H9 (cell line): ENCODE measurements at regions not wholly inside any gene's neighbourhood (a gene's known extent, or its start where the extent isn't known, plus 50 kb on each side); places are given as distances from the start of the nearest gene placed in this dataset.

Experiments used
- DNase-seq: peaks from one replicate; pipeline ENCODE4 v3.0.0-alpha.2; 2017
- H2AFZ ChIP-seq: one replicate; pipeline ENCODE4 v1.6.1; 2013; ENCODE audit warnings: mild to moderate bottlenecking, low read length, control low read depth, moderate library complexity
- H2AK5ac ChIP-seq: 2 replicates; pipeline ENCODE4 v1.6.1; 2013; ENCODE audit warnings: low read length, control low read depth, mixed read lengths; ENCODE audit not compliant: insufficient read length
- H2BK120ac ChIP-seq: one replicate; pipeline ENCODE4 v1.6.1; 2013; ENCODE audit warnings: low read depth, mild to moderate bottlenecking, low read length, control low read depth, inconsistent platforms; ENCODE audit not compliant: poor library complexity, severe bottlenecking
- H2BK12ac ChIP-seq: 2 replicates; pipeline ENCODE4 v1.6.1; 2013; ENCODE audit warnings: low read length, control low read depth, mixed read lengths, low read depth; ENCODE audit not compliant: insufficient read length
- H2BK15ac ChIP-seq: 2 replicates; pipeline ENCODE4 v1.6.1; 2013; ENCODE audit warnings: low read depth, low read length, control low read depth
- H2BK20ac ChIP-seq: one replicate; pipeline ENCODE4 v1.6.1; 2013; ENCODE audit warnings: low read depth, mild to moderate bottlenecking, low read length, control low read depth, inconsistent platforms; ENCODE audit not compliant: poor library complexity, severe bottlenecking
- H2BK5ac ChIP-seq: 2 replicates; pipeline ENCODE4 v1.6.1; 2013; ENCODE audit warnings: low read length, control low read depth, mixed read lengths; ENCODE audit not compliant: insufficient read length
- H3K14ac ChIP-seq: 2 replicates; pipeline ENCODE4 v1.6.1; 2013; ENCODE audit warnings: low read length, control low read depth; ENCODE audit not compliant: insufficient read depth
- H3K18ac ChIP-seq: 2 replicates; pipeline ENCODE4 v1.6.1; 2013; ENCODE audit warnings: low read depth, mild to moderate bottlenecking, mixed read lengths, low read length, control low read depth; ENCODE audit not compliant: insufficient read length
- H3K23ac ChIP-seq: 2 replicates; pipeline ENCODE4 v1.6.1; 2013; ENCODE audit warnings: low read length, control low read depth, mixed read lengths, low read depth; ENCODE audit not compliant: insufficient read length
- H3K23me2 ChIP-seq: 2 replicates; pipeline ENCODE4 v1.6.1; 2013; ENCODE audit warnings: low read depth, mild to moderate bottlenecking, mixed read lengths, low read length, control low read depth; ENCODE audit not compliant: insufficient read length, poor library complexity, severe bottlenecking
- H3K27ac ChIP-seq: 2 replicates; pipeline ENCODE4 v1.5.1; 2013; ENCODE audit warnings: low read length, control low read depth, mixed read lengths, low read depth; ENCODE audit not compliant: insufficient read length
- H3K27me3 ChIP-seq: 2 replicates; pipeline ENCODE4 v1.6.1; 2013; ENCODE audit warnings: low read length, control low read depth, inconsistent platforms; ENCODE audit not compliant: insufficient read depth
- H3K4ac ChIP-seq: 2 replicates; pipeline ENCODE4 v1.6.1; 2013; ENCODE audit warnings: low read depth, mild to moderate bottlenecking, control low read depth, inconsistent platforms, low read length, moderate library complexity
- H3K4me1 ChIP-seq: 2 replicates; pipeline ENCODE4 v1.6.1; 2013; ENCODE audit warnings: low read length, control low read depth, inconsistent platforms; ENCODE audit not compliant: insufficient read depth
- H3K4me2 ChIP-seq: 2 replicates; pipeline ENCODE4 v1.6.1; 2013; ENCODE audit warnings: low read length, control low read depth, mixed read lengths; ENCODE audit not compliant: insufficient read length, insufficient read depth
- H3K56ac ChIP-seq: 2 replicates; pipeline ENCODE4 v1.6.1; 2013; ENCODE audit warnings: low read depth, mild to moderate bottlenecking, mixed read lengths, low read length, control low read depth; ENCODE audit not compliant: insufficient read length
- H3K79me1 ChIP-seq: 2 replicates; pipeline ENCODE4 v1.6.1; 2013; ENCODE audit warnings: low read depth, mild to moderate bottlenecking, moderate library complexity, low read length, control low read depth, inconsistent platforms; ENCODE audit not compliant: insufficient read depth, poor library complexity, severe bottlenecking
- H3K79me2 ChIP-seq: 2 replicates; pipeline ENCODE4 v1.6.1; 2013; ENCODE audit warnings: low read length, control low read depth, inconsistent platforms; ENCODE audit not compliant: insufficient read depth
- H3K9ac ChIP-seq: 2 replicates; pipeline ENCODE4 v1.6.1; 2013; ENCODE audit warnings: low read length, control low read depth, mixed read lengths; ENCODE audit not compliant: insufficient read length; ENCODE audit errors: extremely low read depth
- H3K9me3 ChIP-seq: one replicate; pipeline ENCODE4 v1.6.1; 2013; ENCODE audit warnings: low read depth, low read length, inconsistent platforms; ENCODE audit not compliant: control insufficient read depth
- H3T11ph ChIP-seq: one replicate; pipeline ENCODE4 v1.6.1; 2013; ENCODE audit warnings: mild to moderate bottlenecking, low read length, control low read depth, inconsistent platforms
- H4K20me1 ChIP-seq: one replicate; pipeline ENCODE4 v1.6.1; 2013; ENCODE audit not compliant: control insufficient read depth, insufficient read length, insufficient read depth
- H4K5ac ChIP-seq: 2 replicates; pipeline ENCODE4 v1.6.1; 2013; ENCODE audit warnings: low read depth, mild to moderate bottlenecking, mixed read lengths, low read length, control low read depth; ENCODE audit not compliant: insufficient read length
- H4K8ac ChIP-seq: replicated peaks from 2 replicates; pipeline ENCODE4 v1.6.1; 2013; ENCODE audit warnings: low read length, control low read depth, mixed read lengths, low read depth; ENCODE audit not compliant: insufficient read length
- H4K91ac ChIP-seq: 2 replicates; pipeline ENCODE4 v1.6.1; 2013; ENCODE audit warnings: low read depth, mild to moderate bottlenecking, moderate library complexity, mixed read lengths, low read length, control low read depth; ENCODE audit not compliant: insufficient read length
- H3K27ac Mint-ChIP-seq, 3 experiments: 2 replicates in 2 of 3; 3 replicates in 1 of 3; pipeline ENCODE4 v1.8.0; 2020 to 2021; ENCODE audit warnings: mixed read lengths in 3 of 3, mild to moderate bottlenecking in 1 of 3, moderate library complexity in 1 of 3
- H3K27me3 Mint-ChIP-seq: 2 replicates; pipeline ENCODE4 v1.8.0; 2021; ENCODE audit warnings: low read depth, mild to moderate bottlenecking, moderate library complexity, mixed read lengths
- H3K36me3 Mint-ChIP-seq, 3 experiments: 2 replicates in 2 of 3; 3 replicates in 1 of 3; pipeline ENCODE4 v1.8.0; 2020 to 2021; ENCODE audit warnings: low read depth in 3 of 3, mixed read lengths in 3 of 3; ENCODE audit not compliant: insufficient read depth in 1 of 3
- H3K4me1 Mint-ChIP-seq, 2 experiments: 2 replicates each; pipeline ENCODE4 v1.8.0; 2020; ENCODE audit warnings: mixed read lengths in 2 of 2
- H3K4me3 Mint-ChIP-seq, 2 experiments: 2 replicates in 1 of 2; 3 replicates in 1 of 2; pipeline ENCODE4 v1.8.0; 2020 to 2021; ENCODE audit warnings: mild to moderate bottlenecking in 2 of 2, mixed read lengths in 2 of 2, moderate library complexity in 1 of 2
- H3K9me3 Mint-ChIP-seq, 2 experiments: 2 replicates in 1 of 2; 3 replicates in 1 of 2; pipeline ENCODE4 v1.8.0; 2020; ENCODE audit warnings: mild to moderate bottlenecking in 2 of 2, mixed read lengths in 2 of 2, moderate library complexity in 1 of 2
- CTCF ChIP-seq: fragments of 200-600 bp; sonication (generic); conservative IDR thresholded peaks from 3 replicates; pipeline ENCODE4 v1.8.0; 2021; ENCODE audit warnings: antibody characterized with exemption, mild to moderate bottlenecking
- WGBS: extraction: QIAGEN DNeasy Blood & Tissue Kit; methylation state at CpG from one replicate; pipeline ENCODE4 v1.1.7; 2013; ENCODE audit warnings: missing lambda C conversion rate, low lambda C conversion rate, mixed read lengths; ENCODE audit not compliant: insufficient read length; ENCODE audit errors: extremely low coverage; 5-methylcytosine and 5-hydroxymethylcytosine counted together

GRCh38 chr3:65158023-65158422 is 470.2 kb upstream of the ADAMTS9 start:
- Histone ChIP-seq H3K56ac (no peak overlapping the region), H3K18ac (no peak overlapping the region), H3K14ac (no peak overlapping the region), H2BK20ac (no peak overlapping the region), H3K79me2 (no peaks in the 10 kb centered on the region), H3K23me2 (no peaks in the 10 kb centered on the region), H3K4me1 (peaks cover 7% of the 10 kb centered on the region; the same call in 1 of the 2 replicates), H2BK5ac (no peak overlapping the region), H2AK5ac (no peak overlapping the region), H3K9ac (no peak overlapping the region), H2BK120ac (no peak overlapping the region), H4K20me1 (no peaks in the 10 kb centered on the region), H2AFZ (no peak overlapping the region), H3K9me3 (no peaks in the 10 kb centered on the region), H3K27me3 (no peaks in the 10 kb centered on the region), H4K91ac (no peak overlapping the region), H3T11ph (no peak overlapping the region), H2BK12ac (no peak overlapping the region), H4K8ac (no peak overlapping the region), H3K4me2 (no peak overlapping the region), H2BK15ac (no peak overlapping the region), H3K27ac (no peak overlapping the region), H3K4ac (no peak overlapping the region), H4K5ac (no peak overlapping the region), H3K79me1 (no peaks in the 10 kb centered on the region), H3K23ac (no peak overlapping the region)
- H3K36me3 Mint-ChIP-seq = peaks cover 2 to 8% (median 2%) of the 10 kb centered on the region in 3 experiments; a peak in 2 of 7 replicates
- H3K4me3 Mint-ChIP-seq = no peak overlapping the region
- H3K4me1 Mint-ChIP-seq = peaks cover 26 to 28% of the 10 kb centered on the region in 2 experiments
- no peak for DNase-seq
- peaks cover 4 to 6% of the 10 kb centered on the region in 2 experiments; a peak in 1 of 5 replicates for H3K9me3 Mint-ChIP-seq
- no peak overlapping the region for H3K27ac Mint-ChIP-seq
- no peaks in the 10 kb centered on the region for H3K27me3 Mint-ChIP-seq
- no CpG with 5 or more reads among the region's 3 CpGs for WGBS
- no peak for TF ChIP-seq CTCF
